K562 (cell line): ENCODE measurements at regions not wholly inside any gene's neighbourhood (a gene's known extent, or its start where the extent isn't known, plus 50 kb on each side); places are given as distances from the start of the nearest gene placed in this dataset.

Experiments
- ARID3B ChIP-seq: fragments of 250-450 bp; sonication (Bioruptor Pico); IDR thresholded peaks from 2 replicates; pipeline ENCODE4 v1.4.0; 2020; ENCODE audit warnings: borderline replicate concordance
- ATF1 ChIP-seq, 2 experiments: fragments of 450-650 bp in 1 of 2; IDR thresholded peaks; 2 replicates each; pipeline ENCODE4 v1.6.1; 2016; ENCODE audit warnings: missing compliant biosample characterization in 1 of 2, missing genetic modification characterization in 1 of 2
- E2F6 ChIP-seq, 2 experiments: IDR thresholded peaks; 2 replicates each; pipeline ENCODE4 v1.6.1; 2011; ENCODE audit warnings: borderline replicate concordance in 1 of 2, control low read depth in 1 of 2, low read depth in 1 of 2, low read length in 1 of 2, mild to moderate bottlenecking in 1 of 2, mixed read lengths in 1 of 2, moderate library complexity in 1 of 2; ENCODE audit not compliant: insufficient read depth in 1 of 2, insufficient read length in 1 of 2, poor library complexity in 1 of 2, severe bottlenecking in 1 of 2; ENCODE audit errors: extremely low read depth in 1 of 2
- HLTF ChIP-seq: fragments of 450-650 bp; IDR thresholded peaks from 2 replicates; pipeline ENCODE4 v1.6.1; 2016
- IRF2 ChIP-seq: sonication (generic); formaldehyde crosslinking; IDR thresholded peaks from 2 replicates; pipeline ENCODE4 v1.8.1; 2022; ENCODE audit warnings: mild to moderate bottlenecking, missing genetic modification reagents
- SNIP1 ChIP-seq: fragments of 450-650 bp; IDR thresholded peaks from 2 replicates; pipeline ENCODE4 v1.7.1; 2017; ENCODE audit warnings: low read depth, mild to moderate bottlenecking
- ZNF695 ChIP-seq: fragments of 450-650 bp; formaldehyde crosslinking; IDR thresholded peaks from 2 replicates; pipeline ENCODE4 v1.4.0; 2020; ENCODE audit warnings: mild to moderate bottlenecking, moderate library complexity
- TF ChIP-seq, protein P1 (sequence below), 2 experiments: fragments of 450-650 bp; conservative IDR thresholded peaks; 2 replicates each; pipeline ENCODE4 v1.6.1; 2017; ENCODE audit warnings: mild to moderate bottlenecking in 2 of 2, moderate library complexity in 2 of 2

GRCh38 chr12:111072299-111072698, 151.9 kb upstream of the MYL2 start (continued):
- TF ChIP-seq, protein P1, sequence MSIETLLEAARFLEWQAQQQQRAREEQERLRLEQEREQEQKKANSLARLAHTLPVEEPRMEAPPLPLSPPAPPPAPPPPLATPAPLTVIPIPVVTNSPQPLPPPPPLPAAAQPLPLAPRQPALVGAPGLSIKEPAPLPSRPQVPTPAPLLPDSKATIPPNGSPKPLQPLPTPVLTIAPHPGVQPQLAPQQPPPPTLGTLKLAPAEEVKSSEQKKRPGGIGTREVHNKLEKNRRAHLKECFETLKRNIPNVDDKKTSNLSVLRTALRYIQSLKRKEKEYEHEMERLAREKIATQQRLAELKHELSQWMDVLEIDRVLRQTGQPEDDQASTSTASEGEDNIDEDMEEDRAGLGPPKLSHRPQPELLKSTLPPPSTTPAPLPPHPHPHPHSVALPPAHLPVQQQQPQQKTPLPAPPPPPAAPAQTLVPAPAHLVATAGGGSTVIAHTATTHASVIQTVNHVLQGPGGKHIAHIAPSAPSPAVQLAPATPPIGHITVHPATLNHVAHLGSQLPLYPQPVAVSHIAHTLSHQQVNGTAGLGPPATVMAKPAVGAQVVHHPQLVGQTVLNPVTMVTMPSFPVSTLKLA (conservative IDR thresholded peaks at IDR 0.05): no peak
- TF ChIP-seq ARID3B (CRISPR knock-in tag) (no peak), HLTF (no peak), ATF1 (CRISPR knock-in tag; IDR thresholded peaks at IDR 0.05) (no peak), ATF1 (tag; IDR thresholded peaks at IDR 0.05) (no peak), IRF2 (no peak), SNIP1 (no peak), ZNF695 (no peak), E2F6 (IDR thresholded peaks at IDR 0.05; ENCODE audit: borderline replicate concordance in 1 of 2, extremely low read depth in 1 of 2, insufficient read depth in 1 of 2, insufficient read length in 1 of 2, low read depth in 1 of 2, low read length in 1 of 2, poor library complexity in 1 of 2, severe bottlenecking in 1 of 2) (no peak)
